NCI-H1092 (cell line): ENCODE measurements at regions not wholly inside any gene's neighbourhood (a gene's known extent, or its start where the extent isn't known, plus 50 kb on each side); places are given as distances from the start of the nearest gene placed in this dataset.
A peak's percentile ranks its signal among the peaks of the same experiment; 100 is the strongest.

Source experiments
- DNase-seq: peaks from one replicate; lab custom pipeline; 2025; lab: John Stamatoyannopoulos, UW

- DNase-seq, result no peak
These were observed 121.1 kb upstream of the SEMA6A start for GRCh38 chr5:116695681-116696080.

- DNase-seq, result no peak
These were observed 111.8 kb upstream of the SEMA6A start for GRCh38 chr5:116686438-116686837.

GRCh38 chr5:116685931-116686330, 111.3 kb upstream of the SEMA6A start:
- no peak for DNase-seq

GRCh38 chr5:116685069-116685468, 110.4 kb upstream of the SEMA6A start:
- no peak for DNase-seq

GRCh38 chr5:116681334-116682013, 106.9 kb upstream of the SEMA6A start:
- no peak for DNase-seq

GRCh38 chr5:116675626-116675910, 100.9 kb upstream of the SEMA6A start:
- no peak for DNase-seq

GRCh38 chr5:116674881-116675625, 100.4 kb upstream of the SEMA6A start:
- no peak for DNase-seq

- DNase-seq, result no peak
These were observed 98.8 kb upstream of the SEMA6A start for GRCh38 chr5:116673453-116673852.

GRCh38 chr5:116672203-116672602, 97.6 kb upstream of the SEMA6A start:
- DNase-seq, result no peak

- no peak for DNase-seq
These were observed 96.7 kb upstream of the SEMA6A start for GRCh38 chr5:116671211-116671736.

- no peak for DNase-seq
These were observed 94.8 kb upstream of the SEMA6A start for GRCh38 chr5:116669261-116670031.

- no peak for DNase-seq
These were observed 93.8 kb upstream of the SEMA6A start for GRCh38 chr5:116668390-116668789.

- DNase-seq, result no peak
These were observed 92.3 kb upstream of the SEMA6A start for GRCh38 chr5:116666901-116667300.

GRCh38 chr5:116664988-116665387, 90.4 kb upstream of the SEMA6A start:
- DNase-seq, result no peak

GRCh38 chr5:116663081-116663480, 88.5 kb upstream of the SEMA6A start:
- DNase-seq, result no peak

- DNase-seq, result no peak
These were observed 86.8 kb upstream of the SEMA6A start for GRCh38 chr5:116661419-116661818.

- DNase-seq, result no peak
These were observed 86.3 kb upstream of the SEMA6A start for GRCh38 chr5:116660929-116661328.

- no peak for DNase-seq
These were observed 84.2 kb upstream of the SEMA6A start for GRCh38 chr5:116658830-116659229.

GRCh38 chr5:116658141-116658540, 83.5 kb upstream of the SEMA6A start:
- no peak for DNase-seq

GRCh38 chr5:116655431-116655830, 80.8 kb upstream of the SEMA6A start:
- DNase-seq, result no peak

- DNase-seq, result no peak
These were observed 80.3 kb upstream of the SEMA6A start for GRCh38 chr5:116654925-116655324.

GRCh38 chr5:116652903-116653302, 78.3 kb upstream of the SEMA6A start:
- no peak for DNase-seq

GRCh38 chr5:116652196-116652729, 77.6 kb upstream of the SEMA6A start:
- DNase-seq, result peak; percentile 2
